Fibroblast of lung (primary cell): ENCODE measurements at regions not wholly inside any gene's neighbourhood (a gene's known extent, or its start where the extent isn't known, plus 50 kb on each side); places are given as distances from the start of the nearest gene placed in this dataset.

Source experiments
- EZH2 ChIP-seq: IDR thresholded peaks from 2 replicates; pipeline ENCODE4 v1.5.1; 2012; ENCODE audit warnings: low read length, control low read depth, mild to moderate bottlenecking; ENCODE audit errors: missing control alignments
- TF ChIP-seq, protein P1 (sequence below), 2 donors: IDR thresholded peaks in 1 of 2; conservative IDR thresholded peaks in 1 of 2; 1 replicate in 1 of 2; 2 replicates in 1 of 2; pipeline ENCODE4 v1.5.1; 2011 to 2012; ENCODE audit warnings: low read length in 2 of 2, control low read depth in 1 of 2, inconsistent platforms in 1 of 2, low read depth in 1 of 2, mild to moderate bottlenecking in 1 of 2

DNA sequence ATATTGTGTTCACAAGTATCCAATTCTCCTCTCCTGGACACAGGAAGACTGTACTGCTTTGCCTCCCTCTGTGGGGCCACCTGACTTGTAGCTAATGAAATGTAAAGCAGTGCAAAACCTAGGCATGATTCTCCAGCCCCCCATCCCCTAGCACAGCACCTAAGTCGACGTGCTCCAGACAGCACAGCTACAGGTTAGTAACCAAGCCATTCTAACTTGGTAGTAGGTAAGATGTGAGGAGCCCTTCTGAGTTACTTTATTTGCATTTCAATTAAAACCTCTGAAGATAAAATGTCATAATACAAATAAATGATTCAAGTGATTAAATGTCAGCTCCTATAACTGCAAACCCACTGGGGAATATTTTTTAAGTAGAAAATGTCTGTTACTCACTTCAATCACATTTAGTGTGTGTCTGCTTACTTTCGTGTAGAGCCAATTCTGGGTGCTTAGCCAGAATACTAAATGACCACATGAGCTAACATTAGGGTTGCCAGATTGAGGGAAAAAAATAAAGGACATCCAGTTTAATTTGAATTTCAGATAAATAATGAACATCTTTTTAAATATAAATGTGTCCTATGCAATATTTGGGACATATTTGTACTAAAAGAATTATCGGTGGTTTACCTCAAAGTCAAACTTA lies 64.8 kb upstream of the HIF1A start:
- TF ChIP-seq EZH2: no peak
- TF ChIP-seq, protein P1, sequence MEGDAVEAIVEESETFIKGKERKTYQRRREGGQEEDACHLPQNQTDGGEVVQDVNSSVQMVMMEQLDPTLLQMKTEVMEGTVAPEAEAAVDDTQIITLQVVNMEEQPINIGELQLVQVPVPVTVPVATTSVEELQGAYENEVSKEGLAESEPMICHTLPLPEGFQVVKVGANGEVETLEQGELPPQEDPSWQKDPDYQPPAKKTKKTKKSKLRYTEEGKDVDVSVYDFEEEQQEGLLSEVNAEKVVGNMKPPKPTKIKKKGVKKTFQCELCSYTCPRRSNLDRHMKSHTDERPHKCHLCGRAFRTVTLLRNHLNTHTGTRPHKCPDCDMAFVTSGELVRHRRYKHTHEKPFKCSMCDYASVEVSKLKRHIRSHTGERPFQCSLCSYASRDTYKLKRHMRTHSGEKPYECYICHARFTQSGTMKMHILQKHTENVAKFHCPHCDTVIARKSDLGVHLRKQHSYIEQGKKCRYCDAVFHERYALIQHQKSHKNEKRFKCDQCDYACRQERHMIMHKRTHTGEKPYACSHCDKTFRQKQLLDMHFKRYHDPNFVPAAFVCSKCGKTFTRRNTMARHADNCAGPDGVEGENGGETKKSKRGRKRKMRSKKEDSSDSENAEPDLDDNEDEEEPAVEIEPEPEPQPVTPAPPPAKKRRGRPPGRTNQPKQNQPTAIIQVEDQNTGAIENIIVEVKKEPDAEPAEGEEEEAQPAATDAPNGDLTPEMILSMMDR (conservative IDR thresholded peaks at IDR 0.05 in 1 of 2, IDR thresholded peaks at IDR 0.05 in 1 of 2; ENCODE audit: low read depth in 1 of 2, low read length in 2 of 2): no peak
